Heart left ventricle (tissue), 16 donors: ENCODE measurements at regions not wholly inside any gene's neighbourhood (a gene's known extent, or its start where the extent isn't known, plus 50 kb on each side); places are given as distances from the start of the nearest gene placed in this dataset.

ENCODE experiments used
- ATAC-seq, 4 donors: fragments of 200-7000 bp; cut with Tn5 transposase; one replicate each; pipeline ENCODE4 v1.9.1; 2020 to 2022; ENCODE audit warnings: moderate library complexity in 4 of 4, mild to moderate bottlenecking in 3 of 4, moderate number of reproducible peaks in 1 of 4
- DNase-seq, 5 donors: peaks; one replicate each; pipeline ENCODE4 v3.0.0-alpha.2; 2020
- H3K27ac ChIP-seq, 12 donors: fragments of 200-600 bp; sonication (generic) in 4 of 12; one replicate each; pipeline versions ENCODE4 v1.5.0 to v1.8.0; 2016 to 2022; ENCODE audit warnings: mild to moderate bottlenecking in 2 of 12
- H3K27me3 ChIP-seq, 9 donors: fragments of 200-600 bp; sonication (generic) in 2 of 9; one replicate each; pipeline versions ENCODE4 v1.5.1 to v1.8.0; 2016 to 2022; ENCODE audit warnings: mild to moderate bottlenecking in 3 of 9
- H3K36me3 ChIP-seq, 9 donors: fragments of 200-600 bp; sonication (generic) in 2 of 9; one replicate each; pipeline versions ENCODE4 v1.5.0 to v1.8.0; 2018 to 2022; ENCODE audit warnings: mild to moderate bottlenecking in 2 of 9
- H3K4me1 ChIP-seq, 12 donors: fragments of 200-600 bp; sonication (generic) in 4 of 12; one replicate each; pipeline versions ENCODE4 v1.5.0 to v1.8.0; 2016 to 2022; ENCODE audit warnings: mild to moderate bottlenecking in 3 of 12
- H3K4me3 ChIP-seq, 12 donors: fragments of 200-600 bp; sonication (generic) in 4 of 12; one replicate each; pipeline versions ENCODE4 v1.5.0 to v1.8.0; 2017 to 2022; ENCODE audit warnings: mild to moderate bottlenecking in 9 of 12, moderate library complexity in 4 of 12
- H3K9me3 ChIP-seq, 12 donors: fragments of 200-600 bp; sonication (generic) in 4 of 12; one replicate each; pipeline versions ENCODE4 v1.5.0 to v1.8.0; 2016 to 2022; ENCODE audit warnings: mild to moderate bottlenecking in 1 of 12
- CTCF ChIP-seq, 12 donors: fragments of 200-600 bp; sonication (generic) in 4 of 12; IDR thresholded peaks; one replicate each; pipeline versions ENCODE4 v1.5.0 to v1.8.0; 2018 to 2022; ENCODE audit warnings: antibody characterized with exemption in 12 of 12, mild to moderate bottlenecking in 5 of 12
- POLR2A ChIP-seq, 2 donors: fragments of 450-650 bp; IDR thresholded peaks; one replicate each; pipeline ENCODE4 v1.6.1; 2017; ENCODE audit warnings: antibody characterized with exemption in 2 of 2, mild to moderate bottlenecking in 2 of 2, moderate library complexity in 2 of 2
- WGBS, 4 donors: extraction: QIAGEN DNeasy Blood & Tissue Kit in 2 of 4; methylation state at CpG; one replicate each; pipeline versions ENCODE4 v1.1.5 to v1.1.7; 2013 to 2018; 5-methylcytosine and 5-hydroxymethylcytosine counted together
- intact Hi-C, 10 donors: fragments of 100-400 bp; cut with DNase I; formaldehyde crosslinking; loops; one replicate each; pipeline versions ENCODE4 v1.11.1 to v1.14.2; 2022
- donor health status: ischemic (EF 13 %, LVEDD 7.1; RV severe dilation, severe dysfunction).
- donor health status: healthy with polysubstance abuse.
- donor health status: DM: no; HTN: yes; CAD: no.
- donor health status: DM: no; HTN: no; CAD: no.
- donor health status: ischemic (EF 25% LVEDD 6.9; RV normal size, moderate dysfunction).
- donor health status: ischemic (EF 25% LVEDD 5.7; RV mildly dilated, moderate dysfunction).
- donor health status: healthy.
- donor health status: DM: yes; HTN: yes; CAD: no.
- donor health status: ischemic (EF 35%, LVEDD 5.7; RV mildly dilated, moderate dysfunction).
- donor health status: nonischemic (EF 11% LVEDD 7.7; RV severe dilation, severe dysfunction).
- donor health status: DM: yes; HTN: yes; CAD: no.
- donor health status: PGD.
- donor health status: ischemic (EF 29% LVEDD 5.4; RV normal size, mild dysfunction).
- donor health status: nonischemic (EF 23%, LVEDD 6.1; RV moderate dilation, normal function).

- Histone ChIP-seq H3K4me3 (no peak overlapping the region), H3K4me1 (peaks cover 0 to 9% (median 0%) of the 10 kb centered on the region in 12 donors), H3K9me3 (no peaks in the 10 kb centered on the region), H3K27ac (no peak overlapping the region), H3K36me3 (no peaks in the 10 kb centered on the region), H3K27me3 (no peaks in the 10 kb centered on the region)
- TF ChIP-seq POLR2A (IDR thresholded peaks at IDR 0.05) = no peak
- TF ChIP-seq CTCF (IDR thresholded peaks at IDR 0.05) = no peak
- WGBS, 4 donors = 56 to 72% (median 63%) methylated on average over 4 of the region's 4 CpGs
- DNase-seq (no peak), ATAC-seq (no peak)
- intact Hi-C loops = no loop called here
These were observed 153.4 kb downstream of the CHRM3 start for GRCh38 chr1:239539812-239540211.

GRCh38 chr1:239543873-239544272 lies 157.5 kb downstream of the CHRM3 start:
- no peaks in the 10 kb centered on the region for H3K9me3 ChIP-seq
- no peaks in the 10 kb centered on the region for H3K36me3 ChIP-seq
- H3K27me3 ChIP-seq = no peaks in the 10 kb centered on the region
- H3K4me3 ChIP-seq = no peak overlapping the region
- ATAC-seq (no peak), DNase-seq (no peak)
- 87 to 96% (median 93%) methylated on average over 2 of the region's 2 CpGs for WGBS, 4 donors
- intact Hi-C loops = no loop called here
- H3K27ac ChIP-seq = no peak overlapping the region
- peaks cover 0 to 4% (median 0%) of the 10 kb centered on the region in 12 donors for H3K4me1 ChIP-seq
- TF ChIP-seq CTCF (IDR thresholded peaks at IDR 0.05) (no peak), POLR2A (IDR thresholded peaks at IDR 0.05) (no peak)

GRCh38 chr1:239545466-239545865 lies 159.1 kb downstream of the CHRM3 start:
- ATAC-seq = no peak
- 82 to 87% (median 85%) methylated on average over 3 of the region's 3 CpGs for whole genome bisulfite sequencing, 4 donors

GRCh38 chr1:239547987-239548386 lies 161.6 kb downstream of the CHRM3 start:
- intact Hi-C loops = no loop called here
- peak overlapping the region in 5 of 12 donors; percentile 10 to 37 (median 19) for H3K4me3 ChIP-seq
- no peaks in the 10 kb centered on the region for H3K36me3 ChIP-seq
- DNase-seq (no peak), ATAC-seq (no peak)
- 60 to 70% (median 65%) methylated on average over 2 of the region's 2 CpGs for WGBS, 4 donors
- no peaks in the 10 kb centered on the region for H3K27me3 ChIP-seq
- no peaks in the 10 kb centered on the region for H3K9me3 ChIP-seq
- no peak overlapping the region for H3K27ac ChIP-seq
- peaks cover 0 to 4% (median 0%) of the 10 kb centered on the region in 12 donors for H3K4me1 ChIP-seq
- TF ChIP-seq CTCF (IDR thresholded peaks at IDR 0.05) (no peak), POLR2A (IDR thresholded peaks at IDR 0.05) (no peak)

More at GRCh38 chr1:239545466-239545865, 159.1 kb downstream of the CHRM3 start:
- no peak for DNase-seq
- Histone ChIP-seq H3K36me3 (no peaks in the 10 kb centered on the region), H3K27ac (no peak overlapping the region), H3K27me3 (no peaks in the 10 kb centered on the region), H3K4me3 (no peak overlapping the region), H3K4me1 (peaks cover 0 to 4% (median 0%) of the 10 kb centered on the region in 12 donors), H3K9me3 (no peaks in the 10 kb centered on the region)
- TF ChIP-seq CTCF (IDR thresholded peaks at IDR 0.05) (no peak), POLR2A (IDR thresholded peaks at IDR 0.05) (no peak)
- intact Hi-C loops = no loop called here
